GM19452 (cell line): ENCODE measurements at regions not wholly inside any gene's neighbourhood (a gene's known extent, or its start where the extent isn't known, plus 50 kb on each side); places are given as distances from the start of the nearest gene placed in this dataset.
"Not testable (repeated sequence)": the region's sequence is repeated elsewhere in the genome, so short reads cannot be mapped to it uniquely, and the experiment has no call there.

Source experiments
- ATAC-seq: cut with Tn5 transposase; IDR thresholded peaks from one replicate; pipeline ENCODE4 v1.9.1; 2021; ENCODE audit not compliant: unreplicated experiment

DNA sequence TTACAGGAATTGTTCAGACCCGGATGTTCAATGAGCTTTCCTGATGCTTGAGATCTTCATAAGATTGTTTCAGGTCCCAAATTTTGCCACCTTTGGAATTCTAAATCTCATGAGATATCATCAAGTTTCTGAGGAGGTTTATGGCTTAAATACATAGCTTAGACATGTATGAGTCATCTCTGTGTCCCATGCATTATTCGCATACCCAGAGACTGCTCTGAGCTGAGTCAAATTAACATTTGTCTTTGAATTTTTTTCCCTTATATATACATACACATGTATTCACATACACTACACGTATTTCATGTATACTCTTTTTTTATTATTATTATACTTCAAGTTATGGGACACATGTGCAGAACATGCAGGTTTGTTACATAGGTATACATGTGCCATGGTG, 744.6 kb downstream of the BRINP1 start:
- ATAC-seq = no peak

DNA sequence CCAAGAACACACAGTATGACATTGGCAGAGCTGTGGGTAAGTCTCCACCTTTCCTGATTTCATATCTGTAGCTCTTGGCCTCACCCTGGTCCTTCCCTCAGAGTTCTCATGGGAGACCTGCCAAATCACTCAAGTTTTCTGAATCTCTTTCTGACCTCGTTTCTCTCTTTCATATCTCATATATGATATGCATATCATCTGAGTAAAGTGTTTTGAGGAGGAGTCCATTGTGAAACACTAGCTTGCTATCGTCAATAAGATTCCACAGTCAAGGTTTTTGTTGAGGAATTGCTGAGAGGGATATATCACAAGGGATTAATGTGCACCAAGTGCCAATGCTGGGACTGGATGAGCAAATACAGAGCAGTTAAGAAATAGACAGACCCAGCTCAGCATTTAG, 739.2 kb downstream of the BRINP1 start:
- no peak for ATAC-seq

DNA sequence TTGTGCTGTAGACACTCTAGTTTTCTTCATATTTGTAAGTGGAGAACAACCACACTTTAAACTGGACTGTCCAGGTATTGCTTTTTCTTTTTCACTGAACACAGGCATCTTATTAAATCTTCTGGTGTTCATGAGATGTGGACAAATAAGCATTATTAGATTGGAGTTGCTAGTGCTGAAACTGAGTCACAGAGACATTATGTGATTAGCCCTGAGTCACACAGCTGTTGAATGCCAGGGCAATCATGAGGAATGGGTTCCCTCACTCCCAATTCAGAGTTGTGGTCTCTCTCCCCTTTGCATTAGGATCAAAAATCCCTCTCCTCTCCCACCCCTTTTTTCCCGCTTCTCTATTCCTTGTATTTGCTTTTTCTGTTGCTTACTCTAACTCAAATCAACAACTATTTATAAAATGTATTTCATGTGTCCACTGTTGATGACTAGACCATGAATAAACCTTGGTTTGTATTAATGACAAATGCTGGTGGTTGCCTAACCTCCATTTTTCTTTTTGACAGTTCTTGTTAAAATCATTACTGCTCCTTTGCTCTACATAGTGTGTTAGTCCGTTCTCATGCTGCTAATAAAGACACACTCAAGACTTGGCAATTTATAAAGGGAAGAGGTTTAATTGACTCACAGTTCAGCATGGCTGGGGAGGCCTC, 738.2 kb downstream of the BRINP1 start:
- no peak for ATAC-seq

DNA sequence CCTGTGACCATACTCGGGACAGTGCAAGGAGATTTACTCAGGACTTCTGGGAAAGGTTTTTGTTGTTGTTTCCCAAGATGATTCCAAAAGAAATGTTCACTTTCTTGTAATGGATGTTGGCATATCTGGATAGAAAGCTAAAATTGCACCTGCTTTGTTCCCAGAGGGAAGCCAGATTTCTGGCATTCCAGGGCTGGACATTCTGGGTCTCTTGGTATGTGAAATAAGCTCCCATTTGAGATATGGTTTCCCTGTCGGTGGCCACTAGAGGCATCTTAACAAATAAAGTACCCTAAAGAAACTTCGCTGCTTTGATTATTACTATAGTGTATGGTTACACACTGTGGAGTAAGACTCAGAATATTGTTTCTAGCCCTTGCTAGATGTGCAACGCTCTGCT, 737.3 kb downstream of the BRINP1 start:
- ATAC-seq = no peak

DNA sequence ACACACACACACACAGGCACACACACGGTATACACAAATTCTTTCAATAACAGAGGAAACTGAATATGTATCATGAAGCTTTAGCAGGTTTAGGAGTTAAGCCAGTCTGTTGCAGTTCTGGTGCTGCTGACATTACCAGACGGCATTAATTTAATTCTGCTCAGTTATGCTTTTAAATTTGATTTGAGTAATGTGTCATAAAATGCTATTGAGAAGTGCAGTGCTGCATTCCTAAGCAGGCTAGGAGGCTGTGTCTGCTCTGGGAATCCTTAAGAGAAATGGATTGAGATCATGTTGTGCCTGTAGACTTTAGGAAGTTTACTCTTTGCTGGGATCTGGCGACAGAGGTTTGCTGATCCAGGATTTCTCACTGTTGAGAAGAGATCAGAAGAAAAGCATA, 733.8 kb downstream of the BRINP1 start:
- no peak for ATAC-seq

DNA sequence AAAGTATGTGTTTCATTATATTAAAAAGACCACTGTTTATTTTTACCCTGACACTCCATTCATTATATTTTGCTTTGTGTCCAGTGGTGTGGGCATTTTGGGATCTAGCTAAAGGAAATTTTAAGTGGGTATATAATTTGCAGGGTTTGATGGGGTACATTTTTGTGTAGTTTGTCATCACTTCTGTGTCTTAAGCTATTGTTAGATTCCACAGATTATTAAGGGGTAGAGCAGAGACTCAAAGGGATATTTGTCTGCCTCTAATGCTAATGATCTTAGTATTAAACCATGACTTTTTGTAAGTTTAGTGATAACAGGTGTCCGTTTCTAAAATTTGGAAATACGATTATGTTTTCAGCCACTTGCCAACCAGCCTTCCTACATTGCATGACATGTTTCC, 731.6 kb downstream of the BRINP1 start:
- no peak for ATAC-seq

DNA sequence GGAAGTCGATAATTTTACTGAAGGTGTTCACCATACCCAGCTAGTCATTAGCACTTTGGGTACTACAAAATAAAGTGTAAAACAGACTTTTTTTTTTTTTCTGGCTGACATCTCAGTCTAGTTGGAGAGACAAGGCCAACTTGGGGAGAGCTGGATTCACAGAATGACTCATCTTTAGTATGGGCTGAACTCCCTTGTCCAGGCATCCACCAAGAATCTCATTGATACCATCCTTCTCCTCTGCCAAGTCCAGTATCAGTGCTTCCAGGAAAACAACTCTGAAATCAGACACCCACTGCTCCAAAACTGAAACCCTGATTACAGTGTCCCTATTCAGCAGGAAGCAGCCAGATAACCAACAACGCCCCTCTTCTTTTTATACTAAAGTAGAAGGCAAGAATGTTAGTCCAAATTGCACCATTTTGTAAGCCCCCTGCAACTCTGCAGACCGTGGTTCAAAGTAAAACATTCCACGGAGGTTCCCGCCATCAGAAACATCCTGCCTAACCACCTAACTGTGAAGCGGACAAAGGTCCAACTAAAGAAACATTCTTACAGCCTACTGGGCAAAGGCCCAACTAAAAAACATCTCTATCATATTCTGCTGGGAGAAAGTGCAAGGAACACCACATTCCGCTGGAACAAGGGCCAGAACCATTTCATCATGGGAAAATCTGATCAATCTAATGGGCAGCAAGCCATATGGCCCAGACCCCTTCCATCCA, 728.2 kb downstream of the BRINP1 start:
- no peak for ATAC-seq

DNA sequence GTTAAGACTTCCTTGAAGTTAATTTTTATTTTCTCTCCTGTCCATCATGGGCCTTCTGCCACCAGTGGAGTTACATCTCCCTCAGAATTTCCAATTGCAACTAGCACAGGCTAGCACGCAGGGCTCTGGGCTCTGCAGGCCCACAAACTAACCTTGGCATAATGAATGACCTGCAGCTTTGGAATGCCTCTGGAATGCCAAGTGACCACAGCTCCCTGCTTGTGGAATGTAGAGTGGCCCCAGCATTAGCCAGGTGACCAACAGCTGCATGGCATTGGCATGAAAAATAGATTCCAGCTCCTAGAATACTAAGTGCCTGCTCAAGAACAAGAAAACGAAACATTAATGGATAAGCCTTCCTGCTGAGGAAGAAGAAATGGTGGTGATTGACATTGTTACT, 726.1 kb downstream of the BRINP1 start:
- ATAC-seq = no peak

DNA sequence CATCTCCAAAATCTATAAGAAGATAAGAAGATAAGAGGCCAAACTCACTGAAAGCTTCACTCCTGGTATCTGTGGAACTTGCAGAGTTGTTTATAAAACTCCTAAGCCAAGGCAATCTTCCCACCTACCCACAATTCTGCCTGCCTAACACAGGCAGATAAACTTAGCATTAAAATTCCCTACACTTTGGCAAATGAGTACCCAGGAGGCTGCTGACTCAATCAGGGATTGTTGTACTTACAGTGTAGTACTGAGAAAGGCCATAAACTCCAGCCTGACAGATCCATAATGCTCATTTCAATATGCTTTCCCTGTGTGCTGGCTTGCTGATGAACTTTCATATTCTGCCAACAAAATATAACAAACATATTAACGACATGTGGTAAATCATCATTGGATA, 725.2 kb downstream of the BRINP1 start:
- ATAC-seq = no peak

DNA sequence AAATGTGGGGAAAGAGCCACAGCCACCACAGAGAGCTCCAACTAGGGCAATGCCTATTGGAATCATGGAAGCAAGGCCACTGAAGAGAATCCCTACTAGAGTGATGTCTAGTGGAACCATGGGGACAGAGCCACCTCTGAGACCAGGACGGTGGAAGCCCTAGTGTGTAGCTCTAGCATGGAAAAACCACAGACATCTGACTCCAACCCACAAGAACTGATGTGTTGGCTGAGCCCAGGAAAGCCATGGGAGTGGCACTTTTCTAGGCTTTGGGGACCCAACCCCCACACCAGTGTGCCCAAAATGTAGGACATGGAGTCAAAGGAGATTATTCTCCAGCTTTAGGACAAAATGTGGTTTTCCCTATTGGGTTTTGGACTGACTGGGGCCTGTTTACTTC, 721.9 kb downstream of the BRINP1 start:
- ATAC-seq = no peak

DNA sequence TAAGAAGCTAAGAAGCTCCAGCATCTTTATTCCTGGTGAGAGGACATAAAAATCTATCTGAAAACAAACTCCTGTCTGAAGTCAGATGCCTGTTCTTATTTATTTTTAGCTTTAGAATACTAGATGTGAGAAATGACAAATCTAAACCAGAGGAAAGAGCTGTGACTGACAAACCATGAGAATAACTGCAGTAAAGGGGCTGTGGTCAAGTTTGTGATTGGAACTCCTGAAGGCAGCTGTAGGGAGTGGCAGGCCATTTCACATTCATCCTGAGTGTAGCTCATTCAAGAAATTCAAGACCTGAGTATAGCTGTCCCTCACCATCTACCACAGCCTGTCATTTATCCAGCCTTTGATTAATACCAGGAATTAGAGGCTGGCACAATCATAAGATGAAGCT, 718.8 kb downstream of the BRINP1 start:
- no peak for ATAC-seq

DNA sequence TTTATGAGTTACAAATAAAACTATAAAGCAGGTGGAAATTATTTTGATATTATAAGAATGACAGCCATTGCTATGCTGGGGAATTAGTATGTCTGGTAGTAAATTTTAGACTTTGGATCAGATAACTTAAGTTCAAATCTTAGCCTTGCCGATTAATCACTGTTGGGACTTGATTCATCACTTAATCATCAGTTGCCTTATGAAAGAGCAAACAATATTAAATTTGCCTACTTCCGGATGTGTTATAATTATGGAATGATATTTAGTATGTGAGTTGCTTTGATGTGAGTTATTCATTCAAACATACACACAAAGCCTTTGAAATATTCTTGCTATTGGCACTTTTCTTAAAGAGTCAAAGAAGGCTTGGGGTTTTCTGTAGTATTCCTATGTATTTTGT, 717.7 kb downstream of the BRINP1 start:
- ATAC-seq = no peak

DNA sequence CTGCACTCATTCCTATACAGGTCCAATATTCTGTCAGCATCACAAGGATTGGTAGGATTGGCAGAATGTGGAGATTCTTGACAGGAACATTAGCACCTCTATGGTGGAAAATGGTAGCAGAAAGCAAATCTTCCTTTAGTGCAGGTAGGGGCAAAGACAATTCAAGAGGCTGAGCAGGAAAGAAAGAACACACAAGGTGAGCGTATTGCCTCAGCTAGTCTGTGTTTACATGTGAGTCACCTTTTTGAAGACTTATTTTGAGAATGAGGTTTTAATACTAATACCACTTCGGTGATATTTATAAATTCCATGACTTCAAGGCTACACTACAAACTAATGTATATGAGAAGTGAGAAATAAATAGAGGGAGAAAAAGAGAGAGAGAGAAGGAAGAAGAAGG, 717.0 kb downstream of the BRINP1 start:
- no peak for ATAC-seq

DNA sequence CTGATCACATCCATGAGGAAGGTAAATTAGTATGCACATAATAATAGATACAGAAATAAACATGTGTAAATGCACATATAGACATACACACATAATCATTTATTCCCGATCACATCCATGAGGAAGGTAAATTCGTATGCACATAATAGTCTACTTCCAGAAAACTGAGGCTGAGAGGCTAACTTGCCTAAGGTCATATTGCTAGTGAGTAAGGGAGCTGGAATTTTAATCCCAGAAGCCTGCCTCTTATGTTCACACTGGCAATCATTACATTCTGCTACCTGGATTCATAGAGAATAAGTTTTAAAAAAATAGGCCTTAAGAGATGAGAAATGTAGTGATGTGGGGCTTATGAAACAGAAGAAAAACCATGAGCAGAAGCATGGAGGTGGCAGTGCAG, 716.3 kb downstream of the BRINP1 start:
- no peak for ATAC-seq

DNA sequence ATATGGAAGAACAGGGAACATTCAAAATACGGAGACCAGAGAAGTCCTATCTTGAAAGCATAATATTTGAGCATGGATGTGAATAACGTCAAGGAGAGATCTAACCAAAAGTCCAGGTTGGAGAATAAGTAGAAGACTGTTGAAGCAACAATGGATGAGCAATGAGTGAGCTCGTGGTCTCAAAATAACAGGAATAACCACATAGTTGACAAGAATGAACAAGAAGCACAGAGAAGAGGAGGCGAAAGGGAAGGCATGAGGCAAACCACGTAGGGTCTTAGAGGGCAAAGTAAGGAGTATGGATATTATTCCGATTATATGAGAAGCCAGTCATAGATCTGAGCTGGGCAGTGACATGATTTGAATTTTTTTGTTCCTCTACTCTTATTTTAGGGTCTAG, 710.2 kb downstream of the BRINP1 start:
- no peak for ATAC-seq

DNA sequence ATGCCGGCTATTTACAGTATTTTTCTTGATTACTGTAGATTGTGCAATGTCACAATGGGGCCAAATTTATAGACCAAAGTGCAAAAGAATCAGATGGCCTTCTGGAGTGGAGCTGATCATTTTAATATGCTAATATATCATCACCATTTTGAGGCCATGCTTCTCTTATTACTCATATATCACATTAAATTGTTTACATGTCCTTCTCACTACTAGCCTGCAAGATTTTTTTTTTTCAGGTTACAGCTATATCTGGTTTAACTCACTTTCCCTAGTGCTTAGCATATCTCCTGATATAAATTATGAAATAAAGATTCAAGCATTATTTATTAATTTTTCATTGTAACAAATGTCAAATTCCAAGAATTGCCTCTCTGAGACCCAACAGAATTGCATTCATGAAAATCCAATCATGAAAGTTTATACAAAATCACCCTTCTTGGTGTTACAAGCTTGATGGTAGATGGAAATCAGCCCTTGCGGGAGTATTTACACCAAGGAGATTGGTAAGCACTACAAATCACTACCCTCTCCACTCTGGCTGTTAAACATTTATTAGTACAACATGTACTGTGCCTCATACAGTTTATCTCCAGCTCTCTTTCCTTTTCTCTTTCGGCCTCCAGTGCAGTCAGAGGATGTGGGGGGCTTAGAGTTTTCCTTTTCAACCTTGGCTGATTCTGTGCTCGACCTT, 703.9 kb downstream of the BRINP1 start:
- no peak for ATAC-seq

DNA sequence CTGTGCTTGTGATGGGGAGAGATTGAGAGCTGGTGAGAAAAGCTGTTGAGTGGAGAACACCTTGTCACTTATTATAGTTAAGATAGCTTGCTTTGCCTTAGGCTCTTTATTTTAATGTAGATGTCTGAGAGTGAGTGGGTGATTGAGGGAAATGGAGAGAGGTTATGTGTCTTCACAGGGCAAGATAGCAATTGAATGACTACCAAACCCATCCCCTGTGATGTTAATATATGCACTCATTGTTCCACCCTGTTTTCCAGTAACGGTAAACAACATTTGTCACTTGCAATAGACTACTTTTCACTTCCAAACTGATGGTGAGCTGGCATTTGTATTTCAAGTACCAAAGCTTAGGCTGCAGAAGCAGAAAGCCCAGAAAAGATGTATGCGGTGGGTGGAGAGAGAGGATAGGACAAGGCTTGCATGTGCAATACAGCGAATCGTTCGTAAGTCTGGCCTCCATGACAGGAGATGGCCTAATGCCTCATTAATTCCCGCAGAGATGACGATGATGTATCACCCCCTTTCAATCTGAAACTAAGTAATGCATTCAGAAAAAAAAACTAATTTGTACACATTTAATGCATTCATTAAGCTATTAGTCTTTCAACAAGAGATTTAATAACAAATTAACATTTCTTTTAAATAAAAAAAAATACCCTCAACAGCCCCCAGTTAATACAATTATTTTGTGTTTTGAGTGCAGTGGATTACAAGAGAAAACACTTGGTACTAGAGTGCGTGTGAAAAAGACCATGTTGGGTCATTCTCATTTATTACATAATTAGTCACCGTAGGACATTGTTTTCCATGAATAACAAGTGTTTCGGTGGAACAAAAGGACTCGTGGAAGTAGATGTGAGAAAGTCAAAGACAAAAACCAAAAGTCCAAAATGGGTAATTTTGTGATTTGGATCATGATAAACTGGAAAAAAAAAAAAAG, 699.0 kb downstream of the BRINP1 start:
- ATAC-seq = no peak

DNA sequence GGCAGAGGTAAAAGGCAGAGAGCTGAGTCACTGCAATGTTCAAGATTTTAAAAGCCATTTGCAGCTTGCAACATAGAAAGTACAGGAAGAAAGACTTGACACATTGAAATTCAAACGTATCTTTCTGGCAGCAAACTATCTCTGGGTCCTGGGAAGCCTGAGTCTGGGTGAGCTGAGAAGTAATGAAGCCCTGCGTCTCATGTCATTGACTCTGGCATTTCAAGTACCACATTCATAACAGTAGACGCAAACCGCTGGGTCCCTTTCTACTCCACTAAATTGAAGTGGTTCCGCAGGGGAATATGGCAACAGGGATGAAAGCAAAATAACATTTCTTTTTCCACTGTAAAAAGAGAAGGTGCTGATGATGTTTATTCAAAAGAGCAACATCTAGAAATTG, 694.3 kb downstream of the BRINP1 start:
- no peak for ATAC-seq

DNA sequence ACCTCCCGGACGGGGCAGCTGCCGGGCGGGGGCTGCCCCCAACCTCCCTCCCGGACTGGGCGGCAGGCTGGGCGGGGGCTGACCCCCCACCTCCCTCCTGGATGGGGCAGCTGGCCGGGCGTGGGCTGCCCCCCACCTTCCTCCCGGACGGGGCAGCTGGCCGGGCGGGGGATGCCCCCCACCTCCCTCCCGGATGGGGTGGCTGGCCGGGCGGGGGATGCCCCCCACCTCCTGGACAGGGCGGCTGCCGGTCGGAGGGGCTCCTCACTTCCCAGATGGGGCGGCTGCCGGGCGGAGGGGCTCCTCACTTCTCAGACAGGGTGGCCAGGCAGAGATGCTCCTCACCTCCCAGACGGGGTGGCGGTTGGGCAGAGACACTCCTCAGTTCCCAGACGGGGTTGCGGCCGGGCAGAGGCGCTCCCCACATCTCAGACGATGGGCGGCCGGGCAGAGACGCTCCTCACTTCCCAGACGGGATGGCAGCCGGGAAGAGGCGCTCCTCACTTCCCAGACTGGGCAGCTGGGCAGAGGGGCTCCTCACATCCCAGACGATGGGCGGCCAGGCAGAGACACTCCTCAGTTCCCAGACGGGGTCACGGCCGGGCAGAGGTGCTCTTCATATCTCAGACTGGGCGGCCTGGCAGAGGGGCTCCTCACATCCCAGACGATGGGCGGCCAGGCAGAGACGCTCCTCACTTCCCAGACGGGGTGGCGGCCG, 691.1 kb downstream of the BRINP1 start:
- ATAC-seq = not testable (repeated sequence)

DNA sequence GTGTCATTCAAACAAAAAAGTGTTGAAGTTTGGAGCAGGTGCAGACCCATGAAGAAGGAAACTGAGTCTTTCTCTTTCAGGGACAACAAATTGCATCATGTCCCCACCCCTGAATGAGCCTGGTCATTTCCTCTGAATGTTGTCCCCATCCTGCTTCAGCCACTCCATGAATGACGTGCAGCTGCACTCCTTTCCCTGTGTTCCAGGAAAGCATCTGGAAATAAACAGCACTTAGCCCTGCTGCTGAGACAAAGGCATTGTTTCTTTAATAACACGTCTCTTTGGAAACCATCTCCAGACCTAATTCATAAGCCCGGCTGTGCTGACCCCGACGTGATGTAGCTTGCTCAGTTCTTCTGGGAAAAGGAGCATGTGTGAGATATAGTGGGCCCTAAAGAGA, 682.3 kb downstream of the BRINP1 start:
- ATAC-seq = no peak

DNA sequence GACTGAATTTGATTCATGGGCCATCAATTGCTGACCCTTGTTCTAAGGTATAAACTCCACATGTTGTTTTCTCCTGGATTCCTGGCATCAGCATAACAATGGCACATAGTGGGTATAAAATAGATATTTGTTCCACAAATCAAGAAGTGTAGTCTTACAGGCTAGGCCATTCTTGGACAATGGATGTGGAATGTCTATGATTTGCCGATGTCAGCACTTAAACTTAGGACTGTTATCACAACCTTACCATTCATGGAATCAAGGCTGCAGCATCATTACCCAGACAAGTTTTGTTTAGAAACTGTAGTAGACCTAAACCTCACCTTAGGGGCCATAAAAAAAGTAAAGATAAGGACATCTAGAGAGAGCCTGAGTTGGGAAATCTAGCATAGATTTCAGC, 680.0 kb downstream of the BRINP1 start:
- ATAC-seq = no peak
